NCI-H748 (cell line): ENCODE measurements at regions not wholly inside any gene's neighbourhood (a gene's known extent, or its start where the extent isn't known, plus 50 kb on each side); places are given as distances from the start of the nearest gene placed in this dataset.
A peak's percentile ranks its signal among the peaks of the same experiment; 100 is the strongest.

ENCODE experiments used
- DNase-seq: peaks from one replicate; lab custom pipeline; 2025; ENCODE audit not compliant: unreplicated experiment; lab: John Stamatoyannopoulos, UW

GRCh38 chr3:119091936-119092677, 53.9 kb upstream of the TEX55 start:
- DNase-seq = no peak

DNA sequence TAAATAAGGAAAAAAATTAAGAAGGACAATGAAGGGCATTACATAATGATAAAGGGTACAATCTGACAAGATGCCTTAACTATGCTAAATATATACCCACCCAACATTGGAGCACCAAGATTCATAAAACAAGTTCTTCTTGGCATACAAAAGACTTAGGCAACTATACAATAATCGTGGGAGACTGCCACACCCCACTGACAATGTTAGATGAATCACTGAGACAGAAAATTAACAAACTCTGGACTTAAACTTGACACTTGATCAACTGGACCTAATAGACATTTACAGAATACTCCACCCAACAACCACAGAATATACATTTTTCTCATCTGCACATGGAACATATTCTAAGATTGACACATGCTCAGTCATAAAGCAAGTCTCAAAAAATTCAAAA, 53.2 kb upstream of the IGSF11 start:
- DNase-seq = no peak

DNA sequence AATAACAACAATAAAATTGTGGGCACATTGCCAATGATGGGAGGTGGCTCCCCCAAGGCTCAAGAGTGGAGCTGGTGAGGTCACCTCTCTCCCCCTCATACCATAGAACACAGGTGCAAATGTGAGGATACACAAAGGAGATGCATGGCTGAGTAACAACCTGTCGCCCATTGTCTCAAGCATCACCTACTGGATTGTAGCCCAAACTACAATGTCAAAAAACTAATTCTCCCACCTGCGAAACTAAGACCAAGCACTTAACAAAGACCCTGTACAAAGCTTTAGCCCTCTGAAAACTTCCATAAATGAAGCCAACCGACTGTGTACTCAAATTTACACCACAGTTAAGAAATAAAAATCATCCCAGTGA, 50.4 kb upstream of the IGSF11 start:
- peak; percentile 22 for DNase-seq

- DNase-seq = no peak
Measured at GRCh38 chr3:119084371-119085069, 49.9 kb upstream of the IGSF11 start.
